HepG2 (cell line): ENCODE measurements at regions not wholly inside any gene's neighbourhood (a gene's known extent, or its start where the extent isn't known, plus 50 kb on each side); places are given as distances from the start of the nearest gene placed in this dataset.

Experiments used
- ZNF549 ChIP-seq: sonication (generic); formaldehyde crosslinking; IDR thresholded peaks from 2 replicates; pipeline ENCODE4 v1.5.0; 2020; ENCODE audit warnings: missing genetic modification reagents
- ZNF747 ChIP-seq: sonication (generic); formaldehyde crosslinking; IDR thresholded peaks from 2 replicates; pipeline ENCODE4 v1.8.1; 2023; ENCODE audit warnings: missing genetic modification reagents, mild to moderate bottlenecking, borderline replicate concordance
- ZNF788 ChIP-seq: sonication (generic); formaldehyde crosslinking; IDR thresholded peaks from 2 replicates; pipeline ENCODE4 v1.5.0; 2020; ENCODE audit warnings: mild to moderate bottlenecking, missing genetic modification reagents, borderline replicate concordance

DNA sequence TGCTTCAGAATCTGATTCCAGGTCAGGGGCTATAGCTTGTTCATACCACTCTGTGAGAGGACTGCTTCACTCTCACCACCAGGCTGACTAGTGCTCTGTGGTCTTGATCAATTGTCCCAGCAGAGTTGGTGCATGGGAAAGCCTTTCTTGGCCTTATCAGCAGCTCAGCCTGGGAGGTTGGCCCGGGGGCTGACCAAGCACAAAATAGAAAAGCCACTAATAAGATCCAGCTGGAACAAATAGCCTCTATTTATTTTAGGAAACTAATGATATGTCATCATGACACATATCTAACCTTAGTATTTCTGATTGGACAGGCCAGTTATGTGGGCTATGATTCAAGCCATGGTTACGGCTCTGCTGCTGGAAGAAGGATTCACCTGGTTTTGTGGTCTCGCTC is 134.2 kb downstream of the GDAP2 start:
- TF ChIP-seq ZNF788 (CRISPR knock-in tag), result no peak
- no peak for TF ChIP-seq ZNF747 (CRISPR knock-in tag)
- no peak for TF ChIP-seq ZNF549
